Psoas muscle (tissue), 7 donors: ENCODE measurements at regions not wholly inside any gene's neighbourhood (a gene's known extent, or its start where the extent isn't known, plus 50 kb on each side); places are given as distances from the start of the nearest gene placed in this dataset.

Source experiments
- ATAC-seq, 4 donors: fragments of 200-7000 bp; cut with Tn5 transposase; one replicate each; pipeline ENCODE4 v1.9.1; 2020; ENCODE audit warnings: moderate library complexity in 3 of 4, mild to moderate bottlenecking in 2 of 4
- DNase-seq, 2 donors: peaks; one replicate each; pipeline ENCODE4 v3.0.0-alpha.2; 2020
- H3K27ac ChIP-seq: fragments of 200-600 bp; one replicate; pipeline ENCODE4 v1.8.0; 2022
- H3K27me3 ChIP-seq, 3 donors: fragments of 200-600 bp in 1 of 3; one replicate each; pipeline versions ENCODE4 v1.6.1 to v1.8.0; 2013 to 2022; ENCODE audit warnings: low read length in 2 of 3, mild to moderate bottlenecking in 2 of 3, moderate library complexity in 1 of 3; ENCODE audit not compliant: insufficient read depth in 3 of 3
- H3K36me3 ChIP-seq, 2 donors: fragments of 200-600 bp in 1 of 2; one replicate each; pipeline versions ENCODE4 v1.6.1 to v1.8.0; 2013 to 2022; ENCODE audit warnings: low read depth in 1 of 2, mild to moderate bottlenecking in 1 of 2, moderate library complexity in 1 of 2; ENCODE audit not compliant: insufficient read depth in 1 of 2
- H3K4me1 ChIP-seq: fragments of 200-600 bp; one replicate; pipeline ENCODE4 v1.8.0; 2022
- H3K4me3 ChIP-seq: fragments of 200-600 bp; one replicate; pipeline ENCODE4 v1.8.0; 2022; ENCODE audit warnings: mild to moderate bottlenecking
- H3K9me3 ChIP-seq: fragments of 200-600 bp; one replicate; pipeline ENCODE4 v1.8.0; 2022
- WGBS, 3 donors: extraction: QIAGEN DNeasy Blood & Tissue Kit; methylation state at CpG; one replicate each; pipeline versions ENCODE4 v1.1.6 to v1.1.7; 2013; 5-methylcytosine and 5-hydroxymethylcytosine counted together
- intact Hi-C, 2 donors: fragments of 100-400 bp; cut with DNase I; formaldehyde crosslinking; loops; one replicate each; pipeline versions ENCODE4 v1.11.0 to v1.14.2; 2022
- TF ChIP-seq, protein P1 (sequence below): fragments of 200-600 bp; IDR thresholded peaks from one replicate; pipeline ENCODE4 v1.8.0; 2022; ENCODE audit warnings: antibody characterized with exemption
- donor health status: healthy with polysubstance abuse.
- donor health status: DM: no; HTN: no; CAD: no; lungs with moderate emphysema.
- donor health status: Bipolar disorder and iron deficiency.
- donor health status: healthy.
- donor health status: DM: yes; HTN: yes; CAD: no.
- donor health status: DM: no; HTN: no; CAD: no.
- donor health status: DM: yes; HTN: yes; CAD: no.

DNA sequence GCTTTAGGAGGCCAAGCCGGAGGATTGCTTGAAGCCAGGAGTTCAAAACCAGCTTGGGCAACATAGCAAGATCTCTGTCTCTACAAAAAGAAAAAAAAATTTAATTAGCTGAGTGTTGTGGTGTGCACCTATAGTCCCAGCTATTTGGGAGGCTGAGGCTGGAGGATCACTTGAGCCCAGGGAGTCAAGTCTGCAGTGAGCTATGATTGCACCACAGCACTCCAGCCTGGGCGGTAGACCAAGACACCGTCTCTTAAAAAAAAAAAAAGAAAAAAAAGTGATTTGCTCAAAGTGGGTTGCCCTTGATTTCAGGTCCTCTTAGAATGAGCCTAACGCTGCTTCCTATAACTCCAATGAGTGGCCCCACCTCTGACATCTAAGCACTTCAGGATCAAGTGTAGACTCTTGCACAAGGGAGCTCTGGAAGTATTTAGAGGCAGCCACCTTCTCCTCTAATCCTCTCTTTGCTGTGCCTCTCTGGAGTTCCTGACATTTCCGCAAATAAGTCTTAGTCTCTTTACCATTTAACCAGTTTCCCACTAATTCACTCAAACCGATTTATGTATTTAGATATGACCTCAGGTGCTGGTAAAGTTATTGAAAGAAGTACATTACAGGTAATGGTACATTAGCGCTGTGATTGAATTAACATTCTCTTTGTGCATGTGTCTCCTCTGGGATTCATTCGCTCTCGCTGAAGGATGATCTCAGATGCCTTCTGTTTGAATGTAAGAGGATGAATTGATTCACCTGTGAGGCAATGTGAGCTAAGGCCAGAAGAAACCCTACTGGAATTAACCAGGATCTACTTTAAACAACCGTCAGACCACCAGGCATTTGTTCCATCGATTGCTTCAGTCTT, 60.8 kb upstream of the CELF2 start:
- no peaks in the 10 kb centered on the region for H3K4me1 ChIP-seq
- WGBS, 3 donors: 93% methylated on average over 11 of the region's 11 CpGs
- TF ChIP-seq, protein P1, sequence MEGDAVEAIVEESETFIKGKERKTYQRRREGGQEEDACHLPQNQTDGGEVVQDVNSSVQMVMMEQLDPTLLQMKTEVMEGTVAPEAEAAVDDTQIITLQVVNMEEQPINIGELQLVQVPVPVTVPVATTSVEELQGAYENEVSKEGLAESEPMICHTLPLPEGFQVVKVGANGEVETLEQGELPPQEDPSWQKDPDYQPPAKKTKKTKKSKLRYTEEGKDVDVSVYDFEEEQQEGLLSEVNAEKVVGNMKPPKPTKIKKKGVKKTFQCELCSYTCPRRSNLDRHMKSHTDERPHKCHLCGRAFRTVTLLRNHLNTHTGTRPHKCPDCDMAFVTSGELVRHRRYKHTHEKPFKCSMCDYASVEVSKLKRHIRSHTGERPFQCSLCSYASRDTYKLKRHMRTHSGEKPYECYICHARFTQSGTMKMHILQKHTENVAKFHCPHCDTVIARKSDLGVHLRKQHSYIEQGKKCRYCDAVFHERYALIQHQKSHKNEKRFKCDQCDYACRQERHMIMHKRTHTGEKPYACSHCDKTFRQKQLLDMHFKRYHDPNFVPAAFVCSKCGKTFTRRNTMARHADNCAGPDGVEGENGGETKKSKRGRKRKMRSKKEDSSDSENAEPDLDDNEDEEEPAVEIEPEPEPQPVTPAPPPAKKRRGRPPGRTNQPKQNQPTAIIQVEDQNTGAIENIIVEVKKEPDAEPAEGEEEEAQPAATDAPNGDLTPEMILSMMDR: no peak
- no peaks in the 10 kb centered on the region for H3K36me3 ChIP-seq
- ATAC-seq: no peak
- no peaks in the 10 kb centered on the region for H3K9me3 ChIP-seq
- H3K4me3 ChIP-seq: no peak overlapping the region
- no peak for DNase-seq
- no peak overlapping the region for H3K27ac ChIP-seq
- no peaks in the 10 kb centered on the region for H3K27me3 ChIP-seq
- intact Hi-C loops: no loop called here

DNA sequence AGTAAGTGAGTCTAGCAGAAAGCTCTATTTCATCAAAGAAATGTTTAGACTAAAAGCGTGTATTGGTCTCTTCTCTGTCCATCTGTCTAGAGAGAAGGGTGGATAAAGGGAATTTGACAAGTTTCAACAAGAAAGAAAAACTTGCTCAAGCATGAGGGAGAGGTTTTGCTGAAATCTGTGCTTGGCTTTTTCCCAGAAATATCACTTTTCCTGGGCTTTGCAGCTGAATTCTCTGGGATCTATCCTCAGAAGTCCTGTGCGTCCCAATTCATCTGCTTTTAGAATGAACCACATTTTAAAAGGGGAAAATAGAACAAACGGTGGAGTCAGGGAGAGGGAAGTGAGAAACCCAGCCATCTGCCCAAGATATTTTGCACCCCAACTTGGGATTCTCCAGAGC, 59.6 kb upstream of the CELF2 start:
- ATAC-seq (no peak), DNase-seq (no peak)
- TF ChIP-seq, protein P1: no peak
- Histone ChIP-seq H3K27ac (no peak overlapping the region), H3K36me3 (no peaks in the 10 kb centered on the region), H3K9me3 (no peaks in the 10 kb centered on the region), H3K4me3 (no peak overlapping the region), H3K4me1 (no peaks in the 10 kb centered on the region), H3K27me3 (no peaks in the 10 kb centered on the region)
- intact Hi-C loops: no loop called here
- 70 to 73% (median 72%) methylated on average over 3 of the region's 3 CpGs for WGBS, 3 donors

DNA sequence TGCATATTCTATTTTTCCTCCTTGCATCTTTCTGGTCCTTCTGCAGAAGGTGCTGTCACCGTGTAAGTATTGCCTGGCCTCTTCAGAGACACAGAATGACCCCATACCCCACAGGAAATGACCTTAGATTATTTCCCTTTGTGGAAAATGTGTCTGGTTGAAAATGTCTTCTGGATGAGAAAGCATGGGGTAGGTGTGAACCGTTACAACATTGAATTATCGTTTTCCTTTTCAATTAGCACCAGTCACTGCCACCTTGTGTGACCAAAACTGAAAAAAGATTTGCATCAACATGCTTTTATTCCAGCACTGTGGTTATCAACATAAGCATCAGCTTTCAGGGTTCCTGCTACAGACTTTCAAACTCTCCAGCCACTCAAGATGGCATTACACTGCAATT, 58.0 kb upstream of the CELF2 start:
- 78 to 81% (median 81%) methylated on average over 3 of the region's 3 CpGs for WGBS, 3 donors
- Histone ChIP-seq H3K4me3 (no peak overlapping the region), H3K27ac (no peak overlapping the region), H3K27me3 (no peaks in the 10 kb centered on the region), H3K9me3 (no peaks in the 10 kb centered on the region), H3K36me3 (no peaks in the 10 kb centered on the region), H3K4me1 (no peaks in the 10 kb centered on the region)
- ATAC-seq (no peak), DNase-seq (no peak)
- intact Hi-C loops: no loop called here
- TF ChIP-seq, protein P1: no peak

DNA sequence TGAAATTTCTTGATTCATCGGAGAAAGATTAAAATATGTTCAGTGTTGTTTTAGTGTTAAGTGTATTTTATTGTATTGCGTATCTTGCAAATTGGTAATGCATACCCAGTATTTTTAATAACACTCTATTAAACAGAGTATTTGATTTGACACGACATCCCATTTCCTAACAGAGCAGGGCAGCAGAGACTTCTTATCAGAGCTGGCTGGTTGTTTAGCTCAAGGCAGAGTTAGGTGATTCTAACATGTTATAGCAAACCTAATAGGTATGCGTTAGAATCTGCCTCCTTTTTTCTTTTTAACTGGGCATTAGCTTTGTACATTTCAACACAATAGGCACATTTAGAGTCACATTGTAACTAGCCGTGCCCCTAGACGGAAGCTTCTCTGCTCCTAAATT, 57.1 kb upstream of the CELF2 start:
- Histone ChIP-seq H3K27ac (no peak overlapping the region), H3K4me3 (no peak overlapping the region), H3K9me3 (no peaks in the 10 kb centered on the region), H3K4me1 (no peaks in the 10 kb centered on the region), H3K36me3 (no peaks in the 10 kb centered on the region), H3K27me3 (no peaks in the 10 kb centered on the region)
- WGBS, 3 donors: 90 to 93% (median 92%) methylated on average over 6 of the region's 6 CpGs
- DNase-seq: no peak
- intact Hi-C loops: no loop called here
- TF ChIP-seq, protein P1: no peak
- ATAC-seq: no peak

DNA sequence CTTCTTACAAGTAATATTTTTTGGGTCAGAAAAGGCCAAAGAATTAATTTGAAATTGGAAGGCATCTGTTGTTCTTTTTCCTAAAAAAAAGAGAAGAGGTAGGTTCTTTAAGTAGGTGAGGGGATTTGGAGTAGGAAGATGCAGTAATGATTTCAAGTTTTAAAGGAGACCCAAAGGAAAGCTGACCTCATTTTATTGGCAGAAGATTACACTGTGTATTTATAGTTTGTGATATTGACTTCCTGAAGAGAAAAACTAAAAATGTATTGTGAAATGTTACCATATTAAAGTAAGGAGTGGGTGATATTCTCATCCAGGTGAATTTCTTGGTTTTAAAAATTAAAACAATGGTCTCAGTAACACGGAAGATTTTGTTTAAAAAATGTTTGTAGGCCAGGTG, 56.6 kb upstream of the CELF2 start:
- Histone ChIP-seq H3K27ac (no peak overlapping the region), H3K9me3 (no peaks in the 10 kb centered on the region), H3K36me3 (no peaks in the 10 kb centered on the region), H3K4me3 (no peak overlapping the region), H3K4me1 (no peaks in the 10 kb centered on the region), H3K27me3 (no peaks in the 10 kb centered on the region)
- ATAC-seq (no peak), DNase-seq (no peak)
- TF ChIP-seq, protein P1: no peak
- WGBS, 3 donors: 50 to 76% (median 54%) methylated on average over 1 of the region's 1 CpG
- intact Hi-C loops: no loop called here
